ENCODE measurements at regions not wholly inside any gene's neighbourhood (a gene's known extent, or its start where the extent isn't known, plus 50 kb on each side); places are given as distances from the start of the nearest gene placed in this dataset.

GRCh38 chr7:89695241-89695640 is 459.0 kb upstream of the STEAP1 start:
- H4K20me1 ChIP-seq (ENCODE audit: insufficient read depth, low read length), result no peaks in the 10 kb centered on the region
- no peak overlapping the region for H3K4me3 ChIP-seq (ENCODE audit: insufficient read depth, low read depth, low read length)
- no peak overlapping the region for H2AK9ac ChIP-seq (replicated peaks; ENCODE audit: low read depth, low read length, poor library complexity)
- ChIA-PET CTCF (no interaction called here), POLR2A (ENCODE audit: unreplicated experiment) (no interaction called here)
- H3K4ac ChIP-seq (ENCODE audit: low read depth, low read length), result no peak overlapping the region
- no peak overlapping the region for H3K27ac ChIP-seq (ENCODE audit: insufficient read depth, low read length)
- H2BK120ac ChIP-seq (ENCODE audit: low read depth, low read length), result no peak overlapping the region
- in situ Hi-C loops (cut with MboI; ENCODE audit: low sequenced_read_pairs), result no loop called here
- H3K79me1 ChIP-seq (ENCODE audit: low read depth in 1 of 2, low read length in 2 of 2), result no peaks in the 10 kb centered on the region
- H3K23ac ChIP-seq (ENCODE audit: low read depth, low read length), result no peak overlapping the region
- H3K9me3 ChIP-seq (ENCODE audit: control insufficient read depth, insufficient read depth, low read length), result peaks cover 14% of the 10 kb centered on the region
- H4K91ac ChIP-seq (ENCODE audit: insufficient read depth, low read depth, low read length), result no peak overlapping the region
- H3K14ac ChIP-seq (replicated peaks; ENCODE audit: low read depth, low read length), result no peak overlapping the region
- no peak overlapping the region for H3K56ac ChIP-seq (ENCODE audit: extremely low read depth, insufficient read depth, low read length)
- H4K8ac ChIP-seq (ENCODE audit: low read depth in 2 of 2, low read length in 2 of 2), result no peak overlapping the region
- H3K4me2 ChIP-seq (ENCODE audit: low read depth, low read length), result no peak overlapping the region
- no peak overlapping the region for H2BK5ac ChIP-seq (ENCODE audit: low read depth, low read length, poor library complexity, severe bottlenecking)
- intact Hi-C loops (cut with micrococcal nuclease), result no loop called here
- TF ChIP-seq MAFK (IDR thresholded peaks at IDR 0.05; ENCODE audit: low read depth, low read length), result no peak
- TF ChIP-seq POLR2A (IDR thresholded peaks at IDR 0.05; ENCODE audit: low read depth, low read length), result no peak
- TF ChIP-seq RCOR1 (IDR thresholded peaks at IDR 0.05; ENCODE audit: insufficient replicate concordance, low read length), result no peak
- no peak for TF ChIP-seq FOS (IDR thresholded peaks at IDR 0.05; ENCODE audit: low read depth, low read length)
- TF ChIP-seq MXI1 (IDR thresholded peaks at IDR 0.05; ENCODE audit: borderline replicate concordance, low read depth, low read length), result no peak
- no peak for TF ChIP-seq NFE2L2 (IDR thresholded peaks at IDR 0.05; ENCODE audit: low read depth, low read length)
- no peak for TF ChIP-seq CEBPB (IDR thresholded peaks at IDR 0.05; ENCODE audit: low read depth, low read length)
- no peak for TF ChIP-seq SMC3 (IDR thresholded peaks at IDR 0.05; ENCODE audit: low read depth, low read length)
- no peak for TF ChIP-seq CHD1 (IDR thresholded peaks at IDR 0.05; ENCODE audit: low read depth, low read length)
- TF ChIP-seq CTCF (conservative IDR thresholded peaks at IDR 0.05; ENCODE audit: low read depth, low read length), result no peak
- no peak for TF ChIP-seq RAD21 (IDR thresholded peaks at IDR 0.05; ENCODE audit: low read length)
- TF ChIP-seq BHLHE40 (IDR thresholded peaks at IDR 0.05; ENCODE audit: low read depth, low read length), result no peak
- TF ChIP-seq RFX5 (IDR thresholded peaks at IDR 0.05; ENCODE audit: low read depth, low read length), result no peak
- ATAC-seq (ENCODE audit: low read depth), result no peak
- no peak overlapping the region for H3K18ac ChIP-seq (ENCODE audit: low read depth, low read length)
- no CpG with 5 or more reads among the region's 2 CpGs for WGBS, 2 experiments (ENCODE audit: extremely low coverage in 2 of 2, insufficient read length in 1 of 2)
- H3K36me3 ChIP-seq (ENCODE audit: control insufficient read depth, insufficient read depth, low read length), result no peaks in the 10 kb centered on the region
- no peak overlapping the region for H3K9ac ChIP-seq (ENCODE audit: low read depth, low read length)
- no peaks in the 10 kb centered on the region for H3K27me3 ChIP-seq (ENCODE audit: control insufficient read depth, insufficient read depth, low read length)
- dilution Hi-C loops (cut with HindIII; ENCODE audit: low sequenced_read_pairs, unreplicated experiment), result no loop called here
- H2BK20ac ChIP-seq (ENCODE audit: low read depth, low read length), result no peak overlapping the region
- H2AK5ac ChIP-seq (ENCODE audit: low read depth, low read length), result no peak overlapping the region
- H3K4me1 ChIP-seq (ENCODE audit: control insufficient read depth, insufficient read depth, low read length), result no peaks in the 10 kb centered on the region
- H3K9me1 ChIP-seq (ENCODE audit: insufficient read depth, low read length), result no peaks in the 10 kb centered on the region
- no peak overlapping the region for H2AFZ ChIP-seq (replicated peaks; ENCODE audit: low read length, poor library complexity)
- H4K5ac ChIP-seq (ENCODE audit: low read depth, low read length), result no peak overlapping the region
- H2BK15ac ChIP-seq (ENCODE audit: low read depth, low read length), result no peak overlapping the region
- DNase-seq, result no peak
- BruUV-seq (replicated peaks), result no TSS peak

Measured in IMR-90 (cell line).